Pancreas (tissue), 10 donors: ENCODE measurements at regions not wholly inside any gene's neighbourhood (a gene's known extent, or its start where the extent isn't known, plus 50 kb on each side); places are given as distances from the start of the nearest gene placed in this dataset.

ENCODE experiments used
- ATAC-seq, 4 donors: fragments of 200-7000 bp; cut with Tn5 transposase; one replicate each; pipeline versions ENCODE4 v1.8.0 to v1.9.1; 2020; ENCODE audit warnings: mild to moderate bottlenecking in 4 of 4, moderate library complexity in 4 of 4
- DNase-seq, 6 donors: peaks; one replicate each; pipeline ENCODE4 v3.0.0-alpha.2; 2020
- FAIRE-seq: peaks from 2 replicates; lab custom pipeline; 2012; peaks lifted over from hg19 to GRCh38; lab: Jason Lieb, UNC
- H3K27ac ChIP-seq, 4 donors: fragments of 200-600 bp; sonication (generic); 1 replicate in 3 of 4; 2 replicates in 1 of 4; pipeline versions ENCODE4 v1.5.0 to v1.8.0; 2020
- H3K27me3 ChIP-seq, 4 donors: fragments of 200-600 bp; one replicate each; pipeline ENCODE4 v1.8.0; 2021
- H3K36me3 ChIP-seq, 3 donors: fragments of 200-600 bp; sonication (generic) in 1 of 3; one replicate each; pipeline versions ENCODE4 v1.5.0 to v1.8.0; 2020 to 2021
- H3K4me1 ChIP-seq, 3 donors: fragments of 200-600 bp; one replicate each; pipeline ENCODE4 v1.8.0; 2021
- H3K4me3 ChIP-seq, 4 donors: fragments of 200-600 bp; sonication (generic) in 2 of 4; one replicate each; pipeline versions ENCODE4 v1.5.0 to v1.8.0; 2020 to 2021
- H3K9me3 ChIP-seq, 4 donors: fragments of 200-600 bp; one replicate each; pipeline ENCODE4 v1.8.0; 2021
- WGBS, 2 donors: extraction: QIAGEN DNeasy Blood & Tissue Kit; methylation state at CpG; one replicate each; pipeline ENCODE4 v1.1.7; 2013; 5-methylcytosine and 5-hydroxymethylcytosine counted together
- intact Hi-C, 3 donors: fragments of 100-400 bp; cut with DNase I; formaldehyde crosslinking; loops; one replicate each; pipeline versions ENCODE4 v1.11.1 to v1.14.2; 2022
- TF ChIP-seq, protein P1 (sequence below), 4 donors: fragments of 200-600 bp; sonication (generic) in 3 of 4; IDR thresholded peaks; one replicate each; pipeline versions ENCODE4 v1.5.0 to v1.8.0; 2021; ENCODE audit warnings: antibody characterized with exemption in 4 of 4
- donor health status: healthy with polysubstance abuse.
- donor health status: DM: no; HTN: no; CAD: no; lungs with moderate emphysema.
- donor health status: DM: no; HTN: no; CAD: no.
- donor health status: control.
- donor health status: control.
- donor health status: Bipolar disorder and iron deficiency.
- donor health status: DM: yes; HTN: yes; CAD: no.
- donor health status: DM: no; HTN: no; CAD: no.
- donor health status: DM: no; HTN: no; CAD: no.
- donor health status: DM: yes; HTN: yes; CAD: no.

DNA sequence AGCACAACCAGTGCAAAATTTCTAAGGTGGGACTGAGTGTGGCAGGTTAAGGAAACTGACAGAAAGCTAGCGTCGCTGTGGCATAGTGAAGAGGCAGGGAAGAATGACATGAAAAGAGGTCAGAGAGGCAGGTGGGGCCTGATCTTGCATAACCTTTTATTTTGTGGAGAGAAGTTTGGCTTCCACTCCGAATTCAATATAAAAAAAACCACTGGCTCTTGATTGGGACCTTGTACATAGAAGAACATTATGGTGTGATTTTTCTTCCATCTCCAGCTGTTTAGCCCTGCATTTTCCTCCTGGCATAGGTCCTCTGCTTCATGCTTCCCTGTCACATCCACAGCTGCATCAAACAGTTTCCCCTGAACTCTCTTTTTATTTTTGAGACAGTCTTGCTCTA lies 170.5 kb upstream of the MEOX2 start:
- Histone ChIP-seq H3K9me3 (no peaks in the 10 kb centered on the region), H3K27me3 (no peaks in the 10 kb centered on the region), H3K36me3 (no peaks in the 10 kb centered on the region), H3K4me1 (no peaks in the 10 kb centered on the region), H3K27ac (no peak overlapping the region), H3K4me3 (no peak overlapping the region)
- ATAC-seq (no peak), FAIRE-seq (no peak), DNase-seq (no peak)
- TF ChIP-seq, protein P1, sequence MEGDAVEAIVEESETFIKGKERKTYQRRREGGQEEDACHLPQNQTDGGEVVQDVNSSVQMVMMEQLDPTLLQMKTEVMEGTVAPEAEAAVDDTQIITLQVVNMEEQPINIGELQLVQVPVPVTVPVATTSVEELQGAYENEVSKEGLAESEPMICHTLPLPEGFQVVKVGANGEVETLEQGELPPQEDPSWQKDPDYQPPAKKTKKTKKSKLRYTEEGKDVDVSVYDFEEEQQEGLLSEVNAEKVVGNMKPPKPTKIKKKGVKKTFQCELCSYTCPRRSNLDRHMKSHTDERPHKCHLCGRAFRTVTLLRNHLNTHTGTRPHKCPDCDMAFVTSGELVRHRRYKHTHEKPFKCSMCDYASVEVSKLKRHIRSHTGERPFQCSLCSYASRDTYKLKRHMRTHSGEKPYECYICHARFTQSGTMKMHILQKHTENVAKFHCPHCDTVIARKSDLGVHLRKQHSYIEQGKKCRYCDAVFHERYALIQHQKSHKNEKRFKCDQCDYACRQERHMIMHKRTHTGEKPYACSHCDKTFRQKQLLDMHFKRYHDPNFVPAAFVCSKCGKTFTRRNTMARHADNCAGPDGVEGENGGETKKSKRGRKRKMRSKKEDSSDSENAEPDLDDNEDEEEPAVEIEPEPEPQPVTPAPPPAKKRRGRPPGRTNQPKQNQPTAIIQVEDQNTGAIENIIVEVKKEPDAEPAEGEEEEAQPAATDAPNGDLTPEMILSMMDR (IDR thresholded peaks at IDR 0.05): no peak
- intact Hi-C loops: no loop called here
- 68 to 85% methylated on average over 3 of the region's 3 CpGs for WGBS, 2 donors

DNA sequence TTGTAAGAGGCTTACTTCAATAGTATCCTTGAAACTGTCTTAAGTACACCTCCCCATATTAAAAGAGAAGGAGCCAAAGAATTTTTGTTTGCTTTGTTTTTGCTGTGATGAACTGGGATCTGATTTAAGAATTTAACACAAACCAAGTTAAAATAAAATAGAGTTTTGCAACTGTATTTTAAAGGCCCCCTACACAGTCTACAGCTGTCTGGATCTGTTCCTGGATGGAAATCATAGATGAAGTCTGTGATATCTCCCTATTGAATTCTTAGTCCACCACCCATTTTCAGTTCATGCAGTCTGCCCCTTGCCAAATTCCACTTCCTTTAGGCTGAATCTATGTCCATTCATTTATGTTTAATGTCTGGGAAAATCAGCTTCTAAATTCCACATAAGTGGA lies 169.8 kb upstream of the MEOX2 start:
- Histone ChIP-seq H3K4me1 (no peaks in the 10 kb centered on the region), H3K36me3 (no peaks in the 10 kb centered on the region), H3K9me3 (no peaks in the 10 kb centered on the region), H3K27me3 (no peaks in the 10 kb centered on the region), H3K27ac (no peak overlapping the region), H3K4me3 (no peak overlapping the region)
- TF ChIP-seq, protein P1 (IDR thresholded peaks at IDR 0.05): no peak
- intact Hi-C loops: no loop called here
- FAIRE-seq: no peak
- no peak for DNase-seq
- ATAC-seq: no peak

DNA sequence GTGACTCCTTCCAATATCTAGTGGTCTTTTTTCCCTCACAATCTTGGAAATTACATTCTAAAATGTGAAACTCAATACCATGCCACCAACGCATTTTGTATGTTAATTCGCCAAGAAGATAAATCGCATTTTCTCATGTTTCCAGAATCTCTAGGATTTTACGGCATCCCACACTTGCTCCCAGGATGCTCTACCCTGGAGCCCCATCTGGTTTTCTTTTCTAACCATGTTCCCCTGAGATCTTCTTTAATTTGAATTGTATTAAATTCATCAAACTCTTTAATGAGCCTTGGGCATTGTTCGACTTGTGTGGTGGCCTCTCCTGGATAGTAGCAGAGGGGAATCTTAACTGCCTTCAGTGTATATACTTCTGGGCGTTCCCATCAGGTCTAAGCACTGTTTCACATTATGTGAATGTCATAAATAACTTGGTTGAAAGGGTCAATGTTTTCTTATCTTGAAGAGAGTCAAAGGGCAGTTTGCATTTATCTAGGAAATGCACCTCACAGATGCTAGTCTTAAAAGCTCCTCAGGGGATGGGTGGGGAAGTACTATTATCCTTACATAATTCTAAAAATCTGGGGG lies 169.1 kb upstream of the MEOX2 start:
- FAIRE-seq (no peak), ATAC-seq (no peak), DNase-seq (no peak)
- Histone ChIP-seq H3K36me3 (no peaks in the 10 kb centered on the region), H3K9me3 (no peaks in the 10 kb centered on the region), H3K4me1 (no peaks in the 10 kb centered on the region), H3K4me3 (no peak overlapping the region), H3K27ac (no peak overlapping the region), H3K27me3 (no peaks in the 10 kb centered on the region)
- 63 to 71% methylated on average over 6 of the region's 6 CpGs for WGBS, 2 donors
- TF ChIP-seq, protein P1 (IDR thresholded peaks at IDR 0.05): no peak
- intact Hi-C loops: no loop called here

DNA sequence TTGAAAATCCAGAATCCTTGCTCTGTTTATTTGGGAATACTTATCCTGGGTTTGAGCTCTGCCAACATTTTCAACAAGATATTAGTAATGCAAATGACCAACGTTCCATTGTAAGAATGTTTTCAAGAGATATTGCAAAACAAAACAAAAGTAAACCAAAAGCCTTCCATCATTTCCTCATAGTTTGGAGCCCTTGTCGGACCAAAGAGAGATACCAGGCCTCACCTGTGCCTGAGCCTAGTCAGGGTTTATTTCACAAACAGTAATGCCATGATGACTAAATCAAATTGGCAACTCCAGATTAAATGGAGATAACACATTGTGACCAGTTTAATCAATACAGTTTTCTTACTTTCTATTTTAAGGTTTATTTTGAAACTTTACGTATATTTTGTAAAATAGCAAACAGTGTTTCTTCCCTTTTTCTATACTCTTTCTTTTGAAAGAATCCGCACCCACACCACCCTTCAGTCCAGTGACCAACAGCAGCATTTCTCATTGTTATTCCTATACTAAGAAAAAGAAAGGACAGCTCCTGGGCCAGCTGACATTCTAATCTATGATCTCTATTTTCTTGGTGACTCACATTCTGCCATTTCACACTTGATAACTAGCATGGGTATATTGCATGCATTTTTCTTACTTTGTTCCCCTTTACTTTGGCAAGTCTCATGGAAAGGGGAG lies 168.5 kb upstream of the MEOX2 start:
- Histone ChIP-seq H3K4me1 (no peaks in the 10 kb centered on the region), H3K27ac (no peak overlapping the region), H3K36me3 (no peaks in the 10 kb centered on the region), H3K27me3 (no peaks in the 10 kb centered on the region), H3K4me3 (no peak overlapping the region), H3K9me3 (no peaks in the 10 kb centered on the region)
- no peak for DNase-seq
- FAIRE-seq: no peak
- intact Hi-C loops: no loop called here
- TF ChIP-seq, protein P1 (IDR thresholded peaks at IDR 0.05): no peak
- no peak for ATAC-seq
- 55 to 69% methylated on average over 4 of the region's 4 CpGs for WGBS, 2 donors

DNA sequence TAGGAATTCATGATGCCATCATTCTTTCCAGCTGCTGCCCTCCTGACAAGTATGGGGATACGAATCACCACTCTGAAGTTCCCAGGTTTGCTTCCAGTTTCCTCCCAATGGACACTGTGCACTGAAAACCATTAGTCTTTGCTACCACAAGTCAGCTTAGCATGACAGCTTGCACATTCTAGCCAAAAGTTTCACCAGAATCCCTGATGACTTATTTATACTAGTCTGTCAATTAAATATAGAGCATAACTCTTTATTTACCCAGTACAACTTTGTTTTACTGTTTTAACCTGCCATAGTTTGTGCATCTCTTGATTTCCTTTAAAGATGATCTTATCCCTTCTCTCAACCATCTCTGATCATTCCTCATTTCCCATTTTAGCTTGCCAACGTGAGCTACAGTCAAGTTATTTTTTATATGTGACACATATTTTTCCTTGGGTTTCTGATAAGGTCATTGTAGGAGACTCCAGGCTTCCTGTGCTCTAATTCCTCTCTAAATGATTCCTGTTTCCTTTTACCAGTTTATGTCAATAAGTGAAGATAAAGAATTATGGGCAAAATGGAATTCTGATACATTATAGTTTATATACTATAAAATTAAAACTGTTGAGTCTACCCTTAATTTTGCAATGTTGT lies 167.5 kb upstream of the MEOX2 start:
- H3K27me3 ChIP-seq: no peaks in the 10 kb centered on the region
- no peaks in the 10 kb centered on the region for H3K4me1 ChIP-seq
- 28 to 31% methylated on average over 2 of the region's 2 CpGs for WGBS, 2 donors
- H3K9me3 ChIP-seq: no peaks in the 10 kb centered on the region
- H3K4me3 ChIP-seq: no peak overlapping the region
- TF ChIP-seq, protein P1 (IDR thresholded peaks at IDR 0.05): no peak
- no peaks in the 10 kb centered on the region for H3K36me3 ChIP-seq
- ATAC-seq (no peak), FAIRE-seq (no peak), DNase-seq (no peak)
- H3K27ac ChIP-seq: no peak overlapping the region
- intact Hi-C loops: no loop called here
